GM19452 (cell line): ENCODE measurements at regions not wholly inside any gene's neighbourhood (a gene's known extent, or its start where the extent isn't known, plus 50 kb on each side); places are given as distances from the start of the nearest gene placed in this dataset.
"Not testable (repeated sequence)": the region's sequence is repeated elsewhere in the genome, so short reads cannot be mapped to it uniquely, and the experiment has no call there.

Experiments
- ATAC-seq: cut with Tn5 transposase; IDR thresholded peaks from one replicate; pipeline ENCODE4 v1.9.1; 2021; ENCODE audit not compliant: unreplicated experiment

- ATAC-seq, result no peak
Observed at GRCh38 chr2:145558617-145559350, 1038.9 kb upstream of the ZEB2 start.

GRCh38 chr2:145555360-145555759 lies 1035.4 kb upstream of the ZEB2 start:
- ATAC-seq, result no peak

- no peak for ATAC-seq
Observed at GRCh38 chr2:145551686-145552085, 1031.8 kb upstream of the ZEB2 start.

DNA sequence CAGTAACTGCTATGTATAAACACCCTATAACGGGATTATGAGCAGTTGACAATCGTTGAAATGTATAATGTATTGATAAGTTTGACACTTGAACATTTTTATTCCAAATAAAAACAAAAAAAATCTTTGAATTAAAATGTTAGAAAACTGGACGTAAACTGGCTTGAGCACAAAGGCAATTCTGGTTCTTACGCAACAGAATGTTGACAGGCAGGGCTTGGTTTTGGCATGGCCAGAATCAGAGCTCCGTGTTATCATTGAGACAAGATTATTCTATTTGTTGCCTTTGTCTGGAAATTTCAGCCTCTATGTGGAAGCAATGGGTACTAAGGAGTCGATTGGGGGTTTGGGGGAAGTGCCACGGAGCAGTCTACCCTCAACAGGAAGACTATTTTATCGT lies 1028.6 kb upstream of the ZEB2 start:
- ATAC-seq, result no peak

DNA sequence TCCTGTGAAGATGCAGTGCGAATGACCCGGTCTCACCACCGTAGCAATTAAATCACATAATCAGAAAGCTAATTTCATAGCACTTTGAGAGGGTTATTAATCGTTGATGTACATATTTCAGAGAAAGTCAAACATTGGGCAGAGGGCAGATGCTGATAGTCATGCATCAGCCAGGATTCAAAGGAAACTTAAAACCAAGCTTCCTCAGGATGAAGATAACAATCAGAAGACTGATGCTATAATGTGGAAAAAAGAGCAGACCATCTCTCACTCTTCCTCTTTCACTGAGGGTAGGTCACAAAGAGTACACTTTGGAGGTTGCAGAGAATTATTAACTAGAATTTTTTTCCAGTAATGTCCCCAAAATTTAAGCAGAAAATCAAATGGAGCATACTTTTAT lies 1027.7 kb upstream of the ZEB2 start:
- ATAC-seq, result no peak

- no peak for ATAC-seq
Observed at GRCh38 chr2:145546091-145546490, 1026.2 kb upstream of the ZEB2 start.

GRCh38 chr2:145543856-145544255 lies 1023.9 kb upstream of the ZEB2 start:
- no peak for ATAC-seq

DNA sequence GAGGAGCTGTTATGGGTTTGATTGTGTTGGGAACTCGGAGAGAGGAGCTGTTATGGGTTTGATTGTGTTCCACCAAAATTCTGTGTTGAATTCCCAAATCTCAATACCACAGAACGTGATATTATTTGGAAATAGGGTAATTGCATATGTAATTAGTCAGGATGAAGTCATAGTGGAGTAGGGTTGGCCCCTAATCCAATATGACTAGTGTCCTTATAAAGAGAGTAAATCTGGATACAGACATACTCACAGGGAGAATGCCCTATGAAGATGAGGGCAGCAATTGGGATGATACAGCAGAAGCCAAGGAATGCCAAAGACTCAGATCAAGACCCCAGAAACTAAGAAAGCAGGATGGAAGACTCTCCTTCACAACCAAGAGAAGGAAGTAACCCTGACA lies 1023.2 kb upstream of the ZEB2 start:
- no peak for ATAC-seq

GRCh38 chr2:145541028-145541427 lies 1021.1 kb upstream of the ZEB2 start:
- ATAC-seq, result no peak

GRCh38 chr2:145538661-145539350 lies 1018.9 kb upstream of the ZEB2 start:
- ATAC-seq, result no peak

DNA sequence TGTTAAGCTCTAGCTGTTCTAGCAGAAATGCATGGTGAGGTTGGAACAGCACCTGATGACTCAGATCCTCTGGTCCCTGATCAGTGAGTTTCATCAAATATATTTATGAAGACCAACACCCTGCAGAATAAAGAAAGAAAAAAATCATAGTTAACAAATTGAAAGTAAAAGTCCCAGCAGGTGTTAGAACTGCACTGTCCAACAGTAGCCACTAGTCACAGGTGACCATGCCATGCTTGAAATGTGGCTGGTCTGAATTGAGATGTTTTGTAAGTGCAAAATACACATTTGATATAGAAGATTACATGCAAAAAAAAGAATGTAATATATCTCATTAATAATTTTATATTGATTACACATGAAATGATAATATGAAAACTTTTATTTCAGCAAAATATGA lies 1010.7 kb upstream of the ZEB2 start:
- no peak for ATAC-seq

DNA sequence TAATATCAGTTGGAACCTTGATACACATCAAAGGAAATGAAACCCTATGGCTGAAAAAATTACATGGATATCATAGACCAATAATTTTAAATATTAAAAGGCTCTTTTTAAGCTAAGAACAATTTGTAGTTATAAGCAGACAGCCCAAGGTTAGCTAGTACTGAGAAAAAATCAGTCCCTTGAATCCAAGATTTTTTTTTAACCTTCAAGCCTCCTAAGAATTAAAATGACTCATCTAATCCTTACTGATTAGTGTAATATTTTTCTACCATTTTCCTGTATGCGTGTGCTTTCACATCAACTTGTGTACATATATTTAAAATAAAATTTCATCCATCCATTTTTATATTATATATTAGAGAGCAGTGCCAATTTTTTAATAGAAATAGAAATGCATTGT lies 1004.9 kb upstream of the ZEB2 start:
- no peak for ATAC-seq

DNA sequence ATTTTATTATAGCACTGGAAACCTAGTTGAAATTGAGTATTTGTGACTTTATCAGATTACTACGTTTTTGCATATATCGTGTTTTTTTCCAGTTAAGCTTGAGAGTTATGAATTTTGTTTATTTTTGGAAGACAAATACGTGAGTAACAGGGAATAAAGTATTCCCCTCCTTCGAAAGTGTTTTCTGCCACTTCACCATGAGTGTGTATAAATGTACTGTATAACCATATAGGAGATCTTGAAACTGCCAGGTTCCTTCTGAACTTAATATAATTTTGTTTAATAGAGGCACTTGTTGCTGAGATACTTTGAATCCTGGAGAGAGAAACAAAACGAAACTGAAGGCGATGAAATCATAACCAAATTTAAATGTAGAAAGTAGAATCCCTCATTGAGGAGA lies 1004.4 kb upstream of the ZEB2 start:
- no peak for ATAC-seq

- ATAC-seq, result not testable (repeated sequence)
Observed at GRCh38 chr2:145519254-145519653, 999.3 kb upstream of the ZEB2 start.

DNA sequence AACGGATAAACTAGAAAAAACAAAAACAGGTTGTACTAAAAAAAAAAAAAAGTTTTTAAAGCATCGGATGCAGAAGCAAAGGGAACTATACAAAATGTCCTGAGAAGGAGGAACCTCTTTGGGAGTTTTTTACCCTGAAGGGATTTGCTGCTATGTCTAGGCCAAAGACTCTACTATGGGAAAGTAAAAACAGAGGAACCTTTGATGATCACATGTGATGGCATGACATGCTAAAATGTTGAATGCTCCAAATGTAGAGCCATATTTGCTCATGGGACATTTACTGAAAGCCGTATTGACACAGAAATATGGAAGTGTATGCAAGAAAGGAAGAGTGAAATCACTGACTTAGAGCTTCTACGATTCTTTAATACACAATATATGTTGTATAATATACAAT lies 992.0 kb upstream of the ZEB2 start:
- no peak for ATAC-seq

DNA sequence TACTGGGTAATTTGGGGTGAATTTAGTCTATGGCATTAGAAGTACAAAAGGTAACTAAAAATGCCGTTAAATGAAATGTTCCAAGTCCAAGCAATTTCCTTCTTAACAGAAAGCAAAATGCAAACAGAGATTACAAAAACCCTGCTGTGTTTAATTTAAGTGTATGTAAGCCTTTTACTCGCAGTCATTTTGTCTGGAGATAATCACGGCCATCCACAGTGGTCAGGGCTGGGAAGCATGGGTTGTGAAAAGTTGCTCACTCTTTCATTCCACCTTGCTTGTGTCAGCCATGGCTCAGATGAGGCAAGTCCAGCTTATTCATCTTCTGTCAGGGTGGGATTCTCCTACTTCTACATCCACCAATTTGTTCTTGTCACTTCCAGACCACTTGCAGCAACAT lies 983.6 kb upstream of the ZEB2 start:
- no peak for ATAC-seq

DNA sequence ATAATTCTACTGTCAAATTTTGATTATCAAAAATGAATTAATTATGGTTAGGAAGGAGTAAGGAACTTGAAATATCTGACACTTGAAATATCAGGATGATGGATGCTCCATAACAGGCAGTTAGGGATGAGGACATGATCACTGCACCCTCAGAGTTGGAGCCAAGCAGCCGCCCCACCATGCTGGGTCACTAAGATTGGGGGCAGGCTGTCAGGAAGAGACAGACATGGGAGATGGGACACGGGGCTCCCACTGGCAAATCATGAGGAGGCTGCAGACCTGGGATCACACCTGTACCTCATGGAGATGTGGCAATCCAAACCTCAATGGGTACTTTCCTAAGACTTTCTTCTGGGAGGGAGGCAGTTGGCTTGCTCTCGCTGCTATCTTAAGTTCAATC lies 982.0 kb upstream of the ZEB2 start:
- no peak for ATAC-seq

GRCh38 chr2:145495590-145495989 lies 975.7 kb upstream of the ZEB2 start:
- no peak for ATAC-seq

DNA sequence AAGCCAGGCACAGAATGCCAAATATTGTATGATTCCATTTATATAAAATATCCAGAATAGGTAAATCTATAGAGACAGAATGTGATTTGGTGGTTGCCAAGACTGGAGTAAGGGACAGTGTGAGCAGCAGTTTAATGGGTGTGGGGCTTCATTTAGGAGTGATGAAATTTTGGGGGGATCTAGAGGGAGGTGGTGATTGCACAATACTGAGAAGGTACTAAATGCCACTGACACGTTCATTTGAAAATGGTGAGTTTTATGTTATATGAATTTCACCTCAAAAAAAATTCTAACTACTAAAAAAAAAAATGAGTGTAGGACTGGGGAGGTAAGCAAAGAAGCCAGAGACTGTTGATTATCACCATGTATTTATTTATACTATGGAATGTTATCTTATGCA lies 974.5 kb upstream of the ZEB2 start:
- ATAC-seq, result no peak

- no peak for ATAC-seq
Observed at GRCh38 chr2:145488571-145488970, 968.7 kb upstream of the ZEB2 start.

DNA sequence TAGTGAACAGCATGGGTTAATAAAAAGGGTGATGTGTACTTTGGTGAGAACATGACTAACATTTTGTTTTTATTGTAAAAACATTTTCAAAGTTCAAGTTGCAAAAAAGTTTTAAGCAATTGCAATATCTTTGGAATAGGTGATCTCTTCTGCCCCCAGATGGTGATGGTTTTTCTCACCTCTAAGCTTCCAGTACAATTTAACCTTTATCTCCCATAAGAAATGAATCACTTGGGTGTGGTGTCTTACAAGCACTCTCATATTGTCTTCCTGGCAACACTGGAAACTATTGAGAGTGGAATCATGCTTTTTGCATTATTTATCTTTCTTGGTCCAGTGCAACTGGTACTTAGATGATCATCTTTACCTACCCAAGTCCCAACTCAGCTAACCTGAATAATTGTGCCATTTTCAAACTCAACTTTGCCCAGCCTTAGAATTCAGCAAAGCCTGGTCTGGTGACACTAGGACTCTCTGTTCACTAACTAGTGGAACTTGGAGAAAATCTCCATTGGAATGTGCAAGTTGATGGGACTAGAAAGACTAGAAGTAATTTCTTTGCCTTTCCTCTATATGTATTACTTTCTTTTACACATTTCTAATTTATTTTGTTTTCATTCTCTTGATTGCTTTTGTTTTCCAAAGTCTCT lies 964.7 kb upstream of the ZEB2 start:
- ATAC-seq, result no peak

DNA sequence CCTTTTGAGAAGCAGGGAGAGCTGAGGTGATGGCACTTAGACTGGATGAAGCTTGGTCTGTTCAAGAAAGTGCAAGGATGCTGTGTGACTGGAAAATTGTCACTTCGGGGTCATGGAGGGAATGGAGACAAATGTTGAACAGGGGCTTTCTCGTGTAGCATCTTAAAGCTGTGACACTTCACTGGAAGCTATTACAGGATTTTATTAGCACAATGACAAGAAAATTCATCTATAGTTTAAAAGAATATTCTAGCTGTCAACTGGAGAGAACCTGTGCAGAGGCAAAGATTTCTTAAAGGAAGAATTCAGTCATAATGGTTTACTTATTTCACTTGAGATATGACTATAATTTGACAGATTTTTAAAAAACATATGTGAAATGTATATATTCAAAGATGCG lies 963.9 kb upstream of the ZEB2 start:
- no peak for ATAC-seq
